CD14-positive monocyte (primary cell): ENCODE measurements at regions not wholly inside any gene's neighbourhood (a gene's known extent, or its start where the extent isn't known, plus 50 kb on each side); places are given as distances from the start of the nearest gene placed in this dataset.

ENCODE experiments used
- DNase-seq, 3 donors: peaks; one replicate each; pipeline ENCODE4 v3.0.0-alpha.2; 2011 to 2022
- H2AFZ ChIP-seq: 2 replicates; pipeline ENCODE4 v1.6.0; 2012; ENCODE audit warnings: mild to moderate bottlenecking, low read depth, low read length, inconsistent platforms; ENCODE audit not compliant: insufficient read depth, poor library complexity, severe bottlenecking
- H3K27ac ChIP-seq, 2 donors: 1 replicate in 1 of 2; 2 replicates in 1 of 2; pipeline ENCODE4 v1.5.1; 2012 to 2013; ENCODE audit warnings: low read length in 2 of 2, control low read depth in 1 of 2, inconsistent platforms in 1 of 2, low read depth in 1 of 2, mild to moderate bottlenecking in 1 of 2
- H3K27me3 ChIP-seq, 2 donors: one replicate each; pipeline versions ENCODE4 v1.6.0 to v1.6.1; 2011 to 2013; ENCODE audit warnings: low read length in 2 of 2; ENCODE audit not compliant: control insufficient read depth in 2 of 2, insufficient read depth in 2 of 2
- H3K36me3 ChIP-seq, 2 donors: replicated peaks in 1 of 2; 1 replicate in 1 of 2; 2 replicates in 1 of 2; pipeline versions ENCODE4 v1.5.1 to v1.6.1; 2012 to 2013; ENCODE audit warnings: low read length in 2 of 2, control low read depth in 1 of 2, inconsistent platforms in 1 of 2, mild to moderate bottlenecking in 1 of 2; ENCODE audit not compliant: insufficient read depth in 2 of 2, control insufficient read depth in 1 of 2
- H3K4me1 ChIP-seq, 2 donors: 1 replicate in 1 of 2; 2 replicates in 1 of 2; pipeline versions ENCODE4 v1.5.1 to v1.6.1; 2012 to 2013; ENCODE audit warnings: low read length in 2 of 2, control low read depth in 1 of 2, inconsistent platforms in 1 of 2, mild to moderate bottlenecking in 1 of 2, moderate library complexity in 1 of 2; ENCODE audit not compliant: insufficient read depth in 2 of 2, control insufficient read depth in 1 of 2
- H3K4me2 ChIP-seq: replicated peaks from 2 replicates; pipeline ENCODE3; 2012; ENCODE audit warnings: low read length, moderate library complexity, mild to moderate bottlenecking; ENCODE audit not compliant: poor library complexity, severe bottlenecking; ENCODE audit errors: extremely low read depth
- H3K4me3 ChIP-seq, 3 experiments: fragments of 200-600 bp in 1 of 3; sonication (generic) in 1 of 3; replicated peaks in 1 of 3; 1 replicate in 2 of 3; 2 replicates in 1 of 3; pipeline ENCODE4 v1.5.1; 2011 to 2013; ENCODE audit warnings: low read length in 3 of 3, mild to moderate bottlenecking in 3 of 3, control low read depth in 2 of 3, low read depth in 2 of 3, inconsistent platforms in 1 of 3, moderate library complexity in 1 of 3
- H3K79me2 ChIP-seq: 2 replicates; pipeline ENCODE4 v1.6.0; 2012; ENCODE audit warnings: mild to moderate bottlenecking, control low read depth, inconsistent platforms, low read length, moderate library complexity; ENCODE audit not compliant: insufficient read depth
- H3K9ac ChIP-seq: 2 replicates; pipeline ENCODE4 v1.6.0; 2017; ENCODE audit warnings: low read length, mild to moderate bottlenecking; ENCODE audit not compliant: insufficient read depth, poor library complexity, severe bottlenecking
- H3K9me3 ChIP-seq, 2 donors: replicated peaks in 1 of 2; 1 replicate in 1 of 2; 2 replicates in 1 of 2; pipeline versions ENCODE4 v1.5.1 to v1.6.1; 2012 to 2013; ENCODE audit warnings: low read length in 2 of 2, control low read depth in 1 of 2; ENCODE audit not compliant: control insufficient read depth in 1 of 2, insufficient read depth in 1 of 2
- H4K20me1 ChIP-seq: 2 replicates; pipeline ENCODE4 v1.6.0; 2012; ENCODE audit warnings: mild to moderate bottlenecking, low read length, control low read depth, moderate library complexity; ENCODE audit not compliant: insufficient read depth
- H3K27ac Mint-ChIP-seq, 7 donors: one replicate each; pipeline ENCODE4 v1.8.0; 2020; ENCODE audit warnings: mild to moderate bottlenecking in 7 of 7, mixed read lengths in 7 of 7, moderate library complexity in 6 of 7, inconsistent platforms in 2 of 7
- H3K27me3 Mint-ChIP-seq, 3 donors: one replicate each; pipeline ENCODE4 v1.8.0; 2021 to 2022; ENCODE audit warnings: low read depth in 3 of 3, mild to moderate bottlenecking in 3 of 3, mixed read lengths in 3 of 3, moderate library complexity in 3 of 3, inconsistent platforms in 1 of 3
- H3K36me3 Mint-ChIP-seq, 2 donors: one replicate each; pipeline ENCODE4 v1.8.0; 2020; ENCODE audit warnings: mixed read lengths in 2 of 2, inconsistent platforms in 1 of 2, mild to moderate bottlenecking in 1 of 2
- H3K4me1 Mint-ChIP-seq: one replicate; pipeline ENCODE4 v1.8.0; 2020; ENCODE audit warnings: mild to moderate bottlenecking, mixed read lengths
- H3K4me3 Mint-ChIP-seq, 2 donors: one replicate each; pipeline ENCODE4 v1.8.0; 2020; ENCODE audit warnings: mild to moderate bottlenecking in 2 of 2, mixed read lengths in 2 of 2, moderate library complexity in 1 of 2
- H3K9me3 Mint-ChIP-seq, 7 donors: one replicate each; pipeline ENCODE4 v1.8.0; 2020 to 2022; ENCODE audit warnings: mixed read lengths in 7 of 7, mild to moderate bottlenecking in 6 of 7, moderate library complexity in 6 of 7, inconsistent platforms in 2 of 7
- CTCF ChIP-seq: fragments of 200-600 bp; IDR thresholded peaks from one replicate; pipeline ENCODE4 v1.8.0; 2022; ENCODE audit warnings: antibody characterized with exemption, mild to moderate bottlenecking
- WGBS: methylation state at CpG from one replicate; pipeline ENCODE4 v1.1.5; 2013; ENCODE audit warnings: missing lambda C conversion rate; ENCODE audit not compliant: insufficient coverage; 5-methylcytosine and 5-hydroxymethylcytosine counted together
- intact Hi-C, 2 donors: fragments of 100-400 bp; cut with micrococcal nuclease; formaldehyde crosslinking; loops; one replicate each; pipeline versions ENCODE4 v1.15.0 to v1.15.1; 2023

- Mint-ChIP-seq H3K4me1 (no peaks in the 10 kb centered on the region), H3K9me3 (peaks cover 0 to 8% (median 3%) of the 10 kb centered on the region in 7 donors), H3K27ac (no peak overlapping the region), H3K4me3 (no peak overlapping the region), H3K36me3 (no peaks in the 10 kb centered on the region), H3K27me3 (peaks cover 2 to 3% (median 2%) of the 10 kb centered on the region in 3 donors)
- Histone ChIP-seq H4K20me1 (no peaks in the 10 kb centered on the region), H3K4me2 (no peak overlapping the region), H3K4me3 (no peak overlapping the region), H3K9me3 (no peaks in the 10 kb centered on the region), H2AFZ (no peak overlapping the region), H3K9ac (no peak overlapping the region), H3K4me1 (no peaks in the 10 kb centered on the region), H3K79me2 (no peaks in the 10 kb centered on the region), H3K27me3 (no peaks in the 10 kb centered on the region), H3K27ac (no peak overlapping the region), H3K36me3 (no peaks in the 10 kb centered on the region)
- 97% methylated on average over 4 of the region's 7 CpGs for WGBS
- intact Hi-C loops = no loop called here
- no peak for TF ChIP-seq CTCF
- no peak for DNase-seq
Observed at GRCh38 chr13:111904166-111904565, 162.8 kb upstream of the SOX1 start.

GRCh38 chr13:111904701-111905608 lies 162.0 kb upstream of the SOX1 start:
- H3K27me3 ChIP-seq = no peaks in the 10 kb centered on the region
- H3K27ac ChIP-seq = no peak overlapping the region
- Mint-ChIP-seq H3K36me3 (no peaks in the 10 kb centered on the region), H3K27me3 (peaks cover 2 to 3% (median 2%) of the 10 kb centered on the region in 3 donors), H3K4me3 (no peak overlapping the region), H3K9me3 (peaks cover 0 to 8% (median 3%) of the 10 kb centered on the region in 7 donors), H3K27ac (no peak overlapping the region), H3K4me1 (no peaks in the 10 kb centered on the region)
- H3K79me2 ChIP-seq = no peaks in the 10 kb centered on the region
- no peaks in the 10 kb centered on the region for H3K9me3 ChIP-seq
- H3K4me2 ChIP-seq = no peak overlapping the region
- H4K20me1 ChIP-seq = no peaks in the 10 kb centered on the region
- H3K36me3 ChIP-seq = no peaks in the 10 kb centered on the region
- no peak overlapping the region for H3K9ac ChIP-seq
- H2AFZ ChIP-seq = no peak overlapping the region
- intact Hi-C loops = no loop called here
- no peaks in the 10 kb centered on the region for H3K4me1 ChIP-seq
- WGBS = 96% methylated on average over 27 of the region's 47 CpGs
- DNase-seq = no peak
- no peak overlapping the region for H3K4me3 ChIP-seq
- TF ChIP-seq CTCF = no peak
